K562 (cell line): ENCODE measurements at regions not wholly inside any gene's neighbourhood (a gene's known extent, or its start where the extent isn't known, plus 50 kb on each side); places are given as distances from the start of the nearest gene placed in this dataset.

ENCODE experiments used
- ARHGAP35 ChIP-seq: fragments of 450-650 bp; IDR thresholded peaks from 2 replicates; pipeline ENCODE4 v1.6.1; 2018; ENCODE audit not compliant: partially characterized antibody
- CHD1 ChIP-seq: fragments of 200-600 bp; sonication (generic); IDR thresholded peaks from one replicate; pipeline ENCODE4 v1.6.1; 2012; ENCODE audit warnings: mild to moderate bottlenecking, moderate library complexity, low read length, inconsistent platforms
- KAT7 ChIP-seq: sonication (generic); formaldehyde crosslinking; IDR thresholded peaks from 2 replicates; pipeline ENCODE4 v1.8.0; 2022; ENCODE audit warnings: missing genetic modification reagents, mild to moderate bottlenecking, borderline replicate concordance
- NCOA1 ChIP-seq: fragments of 450-650 bp; IDR thresholded peaks from 2 replicates; pipeline ENCODE4 v1.6.1; 2016; ENCODE audit warnings: low read depth
- POLR2AphosphoS2 ChIP-seq: IDR thresholded peaks from 2 replicates; pipeline ENCODE4 v1.6.1; 2012; ENCODE audit warnings: low read length, improper control_type of control experiment
- SOX6 ChIP-seq: fragments of 450-650 bp; IDR thresholded peaks from 2 replicates; pipeline ENCODE4 v1.6.1; 2014; ENCODE audit warnings: mild to moderate bottlenecking
- TCF7 ChIP-seq: sonication (generic); IDR thresholded peaks from 2 replicates; pipeline ENCODE4 v1.6.1; 2016; ENCODE audit warnings: antibody characterized with exemption, borderline replicate concordance
- XRCC3 ChIP-seq: fragments of 450-650 bp; IDR thresholded peaks from 2 replicates; pipeline ENCODE4 v1.6.1; 2017; ENCODE audit warnings: mild to moderate bottlenecking, moderate library complexity
- ZC3H8 ChIP-seq: fragments of 450-650 bp; IDR thresholded peaks from 2 replicates; pipeline ENCODE4 v1.6.1; 2017
- ZNF75A ChIP-seq: fragments of 450-650 bp; formaldehyde crosslinking; IDR thresholded peaks from 2 replicates; pipeline ENCODE4 v1.4.0; 2020; ENCODE audit warnings: mild to moderate bottlenecking
- TF ChIP-seq, protein P1 (sequence below), 2 experiments: IDR thresholded peaks in 1 of 2; conservative IDR thresholded peaks in 1 of 2; 2 replicates each; pipeline ENCODE4 v1.6.1; 2016; ENCODE audit warnings: low read depth in 2 of 2, mild to moderate bottlenecking in 1 of 2, missing compliant biosample characterization in 1 of 2, missing genetic modification characterization in 1 of 2, moderate library complexity in 1 of 2
- TF ChIP-seq, protein P2 (sequence below): fragments of 450-650 bp; IDR thresholded peaks from 2 replicates; pipeline ENCODE4 v1.6.1; 2014; ENCODE audit warnings: low read depth, mild to moderate bottlenecking, moderate library complexity, borderline replicate concordance
- TF ChIP-seq, protein P3 (sequence below), 2 experiments: fragments of 150-350 bp in 1 of 2; IDR thresholded peaks; 2 replicates each; pipeline ENCODE4 v1.6.1; 2012 to 2016; ENCODE audit warnings: low read depth in 2 of 2, low read length in 2 of 2, mild to moderate bottlenecking in 1 of 2, moderate library complexity in 1 of 2

DNA sequence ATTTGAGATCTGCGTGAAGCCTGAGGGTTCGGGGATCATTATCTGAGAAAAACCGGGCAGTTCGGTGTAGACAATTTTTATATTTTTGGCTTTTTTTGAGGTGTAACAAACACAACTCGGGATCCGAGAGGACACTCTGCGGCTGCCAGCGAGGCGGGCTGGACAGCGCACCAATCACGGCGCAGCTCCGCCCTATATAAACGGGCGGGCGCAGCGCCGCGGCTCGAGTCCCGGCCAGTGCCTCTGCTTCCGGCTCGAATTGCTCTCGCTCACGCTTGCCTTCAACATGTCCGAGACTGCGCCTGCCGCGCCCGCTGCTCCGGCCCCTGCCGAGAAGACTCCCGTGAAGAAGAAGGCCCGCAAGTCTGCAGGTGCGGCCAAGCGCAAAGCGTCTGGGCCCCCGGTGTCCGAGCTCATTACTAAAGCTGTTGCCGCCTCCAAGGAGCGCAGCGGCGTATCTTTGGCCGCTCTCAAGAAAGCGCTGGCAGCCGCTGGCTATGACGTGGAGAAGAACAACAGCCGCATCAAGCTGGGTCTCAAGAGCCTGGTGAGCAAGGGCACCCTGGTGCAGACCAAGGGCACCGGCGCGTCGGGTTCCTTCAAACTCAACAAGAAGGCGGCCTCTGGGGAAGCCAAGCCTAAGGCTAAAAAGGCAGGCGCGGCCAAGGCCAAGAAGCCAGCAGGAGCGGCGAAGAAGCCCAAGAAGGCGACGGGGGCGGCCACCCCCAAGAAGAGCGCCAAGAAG, 69.0 kb downstream of the HFE start (continued):
- TF ChIP-seq, protein P1, sequence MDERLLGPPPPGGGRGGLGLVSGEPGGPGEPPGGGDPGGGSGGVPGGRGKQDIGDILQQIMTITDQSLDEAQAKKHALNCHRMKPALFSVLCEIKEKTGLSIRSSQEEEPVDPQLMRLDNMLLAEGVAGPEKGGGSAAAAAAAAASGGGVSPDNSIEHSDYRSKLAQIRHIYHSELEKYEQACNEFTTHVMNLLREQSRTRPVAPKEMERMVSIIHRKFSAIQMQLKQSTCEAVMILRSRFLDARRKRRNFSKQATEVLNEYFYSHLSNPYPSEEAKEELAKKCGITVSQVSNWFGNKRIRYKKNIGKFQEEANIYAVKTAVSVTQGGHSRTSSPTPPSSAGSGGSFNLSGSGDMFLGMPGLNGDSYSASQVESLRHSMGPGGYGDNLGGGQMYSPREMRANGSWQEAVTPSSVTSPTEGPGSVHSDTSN (CRISPR knock-in tag; IDR thresholded peaks at IDR 0.05; ENCODE audit: low read depth), result no peak
- TF ChIP-seq, protein P1 (tag; conservative IDR thresholded peaks at IDR 0.05; ENCODE audit: low read depth), result no peak
- TF ChIP-seq, protein P2, sequence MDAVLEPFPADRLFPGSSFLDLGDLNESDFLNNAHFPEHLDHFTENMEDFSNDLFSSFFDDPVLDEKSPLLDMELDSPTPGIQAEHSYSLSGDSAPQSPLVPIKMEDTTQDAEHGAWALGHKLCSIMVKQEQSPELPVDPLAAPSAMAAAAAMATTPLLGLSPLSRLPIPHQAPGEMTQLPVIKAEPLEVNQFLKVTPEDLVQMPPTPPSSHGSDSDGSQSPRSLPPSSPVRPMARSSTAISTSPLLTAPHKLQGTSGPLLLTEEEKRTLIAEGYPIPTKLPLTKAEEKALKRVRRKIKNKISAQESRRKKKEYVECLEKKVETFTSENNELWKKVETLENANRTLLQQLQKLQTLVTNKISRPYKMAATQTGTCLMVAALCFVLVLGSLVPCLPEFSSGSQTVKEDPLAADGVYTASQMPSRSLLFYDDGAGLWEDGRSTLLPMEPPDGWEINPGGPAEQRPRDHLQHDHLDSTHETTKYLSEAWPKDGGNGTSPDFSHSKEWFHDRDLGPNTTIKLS, result peak; percentile 58
- TF ChIP-seq CHD1, result no peak
- peak; percentile 59; the same call in 1 of the 2 replicates for TF ChIP-seq XRCC3
- TF ChIP-seq POLR2AphosphoS2, result peak; percentile 99
- TF ChIP-seq, protein P3, sequence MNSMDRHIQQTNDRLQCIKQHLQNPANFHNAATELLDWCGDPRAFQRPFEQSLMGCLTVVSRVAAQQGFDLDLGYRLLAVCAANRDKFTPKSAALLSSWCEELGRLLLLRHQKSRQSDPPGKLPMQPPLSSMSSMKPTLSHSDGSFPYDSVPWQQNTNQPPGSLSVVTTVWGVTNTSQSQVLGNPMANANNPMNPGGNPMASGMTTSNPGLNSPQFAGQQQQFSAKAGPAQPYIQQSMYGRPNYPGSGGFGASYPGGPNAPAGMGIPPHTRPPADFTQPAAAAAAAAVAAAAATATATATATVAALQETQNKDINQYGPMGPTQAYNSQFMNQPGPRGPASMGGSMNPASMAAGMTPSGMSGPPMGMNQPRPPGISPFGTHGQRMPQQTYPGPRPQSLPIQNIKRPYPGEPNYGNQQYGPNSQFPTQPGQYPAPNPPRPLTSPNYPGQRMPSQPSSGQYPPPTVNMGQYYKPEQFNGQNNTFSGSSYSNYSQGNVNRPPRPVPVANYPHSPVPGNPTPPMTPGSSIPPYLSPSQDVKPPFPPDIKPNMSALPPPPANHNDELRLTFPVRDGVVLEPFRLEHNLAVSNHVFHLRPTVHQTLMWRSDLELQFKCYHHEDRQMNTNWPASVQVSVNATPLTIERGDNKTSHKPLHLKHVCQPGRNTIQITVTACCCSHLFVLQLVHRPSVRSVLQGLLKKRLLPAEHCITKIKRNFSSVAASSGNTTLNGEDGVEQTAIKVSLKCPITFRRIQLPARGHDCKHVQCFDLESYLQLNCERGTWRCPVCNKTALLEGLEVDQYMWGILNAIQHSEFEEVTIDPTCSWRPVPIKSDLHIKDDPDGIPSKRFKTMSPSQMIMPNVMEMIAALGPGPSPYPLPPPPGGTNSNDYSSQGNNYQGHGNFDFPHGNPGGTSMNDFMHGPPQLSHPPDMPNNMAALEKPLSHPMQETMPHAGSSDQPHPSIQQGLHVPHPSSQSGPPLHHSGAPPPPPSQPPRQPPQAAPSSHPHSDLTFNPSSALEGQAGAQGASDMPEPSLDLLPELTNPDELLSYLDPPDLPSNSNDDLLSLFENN (IDR thresholded peaks at IDR 0.05; ENCODE audit: low read depth in 2 of 2, low read length in 2 of 2), result peak in 1 of 2 experiments; percentile 87; a peak in 1 of 4 replicates
- peak; percentile 8; the same call in 1 of the 2 replicates for TF ChIP-seq NCOA1
- TF ChIP-seq TCF7, result peak; percentile 53; the same call in 1 of the 2 replicates
- peak; percentile 68 for TF ChIP-seq ZNF75A (CRISPR knock-in tag)
- no peak for TF ChIP-seq ZC3H8
- peak; percentile 75 for TF ChIP-seq ARHGAP35
- TF ChIP-seq KAT7 (CRISPR knock-in tag), result peak; percentile 73
- TF ChIP-seq SOX6, result peak; percentile 68
